ENCODE measurements at regions not wholly inside any gene's neighbourhood (a gene's known extent, or its start where the extent isn't known, plus 50 kb on each side); places are given as distances from the start of the nearest gene placed in this dataset.

DNA sequence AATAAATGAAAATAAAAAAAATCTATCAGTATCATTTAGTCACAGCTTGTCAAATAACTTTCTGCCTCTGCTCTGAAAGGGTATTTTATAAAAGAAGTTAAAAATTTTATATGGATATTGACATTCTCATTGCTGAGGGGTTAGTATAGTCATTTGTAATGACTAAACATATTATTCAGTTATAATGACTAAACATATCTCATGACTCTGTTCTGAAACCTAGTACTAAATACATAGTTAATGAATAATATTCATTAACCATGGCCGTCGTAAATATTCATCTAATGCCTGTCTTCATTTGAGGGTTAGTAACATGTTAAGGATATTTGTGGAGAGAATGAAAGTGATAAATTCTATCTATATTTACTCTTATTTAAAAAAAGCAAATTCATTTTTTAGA is 69.1 kb upstream of the MAP4K3 start:
- H4K91ac ChIP-seq (replicated peaks; ENCODE audit: insufficient read length, low read length) = no peak overlapping the region
- no peak overlapping the region for H2BK20ac ChIP-seq (ENCODE audit: low read length)
- no peak overlapping the region for H2BK120ac ChIP-seq (replicated peaks; ENCODE audit: low read depth, low read length)
- H3K4ac ChIP-seq (replicated peaks; ENCODE audit: insufficient read length, low read depth, low read length) = no peak overlapping the region
- no peaks in the 10 kb centered on the region for H3K36me3 ChIP-seq (ENCODE audit: control insufficient read depth in 2 of 4, insufficient read depth in 4 of 4, low read length in 3 of 4)
- no peaks in the 10 kb centered on the region for H3K79me1 ChIP-seq (ENCODE audit: low read depth, low read length)
- no peak overlapping the region for H3K4me3 ChIP-seq (ENCODE audit: extremely low read depth in 1 of 4, insufficient read depth in 2 of 4, low read depth in 3 of 4, low read length in 4 of 4)
- no peak overlapping the region for H3K23ac ChIP-seq (ENCODE audit: insufficient read length)
- no peak overlapping the region for H2BK5ac ChIP-seq (ENCODE audit: low read depth, low read length)
- FAIRE-seq = no peak
- H2BK12ac ChIP-seq (ENCODE audit: low read depth, low read length) = no peak overlapping the region
- 58% methylated on average over 2 of the region's 2 CpGs; no CpG with 5 or more reads in 1 of the 2 experiments for WGBS, 2 experiments (ENCODE audit: extremely low coverage in 1 of 2, insufficient coverage in 1 of 2, insufficient read length in 1 of 2, insufficient replicate concordance in 2 of 2, low coverage in 1 of 2, low lambda C conversion rate in 2 of 2, missing lambda C conversion rate in 1 of 2)
- H2BK15ac ChIP-seq (ENCODE audit: low read length) = no peak overlapping the region
- H4K8ac ChIP-seq (ENCODE audit: extremely low read depth, insufficient read depth, low read length) = no peak overlapping the region
- no peaks in the 10 kb centered on the region for H4K20me1 ChIP-seq (replicated peaks in 1 of 2; ENCODE audit: control insufficient read depth in 1 of 2, insufficient read depth in 2 of 2, low read length in 2 of 2)
- H3K27ac ChIP-seq (ENCODE audit: low read depth, low read length) = no peak overlapping the region
- no peak overlapping the region for H3K14ac ChIP-seq (ENCODE audit: insufficient read length)
- H3K79me2 ChIP-seq (ENCODE audit: control insufficient read depth in 1 of 2, insufficient read depth in 2 of 2, low read length in 2 of 2) = no peaks in the 10 kb centered on the region
- no peaks in the 10 kb centered on the region for H3K9me3 ChIP-seq (ENCODE audit: insufficient read depth in 2 of 2, low read depth in 1 of 2, low read length in 1 of 2)
- no peaks in the 10 kb centered on the region for H3K27me3 ChIP-seq (replicated peaks in 1 of 4; ENCODE audit: control insufficient read depth in 3 of 4, extremely low read depth in 1 of 4, insufficient read depth in 3 of 4, low read length in 3 of 4)
- H2AK5ac ChIP-seq (ENCODE audit: low read depth, low read length) = no peak overlapping the region
- POLR2A ChIA-PET (ENCODE audit: partially characterized antibody) = no interaction called here
- H3K4me1 ChIP-seq (replicated peaks in 1 of 4; ENCODE audit: control insufficient read depth in 3 of 4, insufficient read depth in 4 of 4, low read length in 3 of 4) = peaks cover 0 to 11% (median 5%) of the 10 kb centered on the region in 4 experiments; a peak in 5 of 7 replicates
- no peak overlapping the region for H3K56ac ChIP-seq (replicated peaks; ENCODE audit: insufficient read length, low read depth, low read length)
- CTCF ChIA-PET (ENCODE audit: partially characterized antibody) = no interaction called here
- H4K5ac ChIP-seq (ENCODE audit: insufficient read length, low read depth, low read length) = no peak overlapping the region
- no peak for DNase-seq (ENCODE audit: low read depth in 1 of 2, low spot score in 2 of 2)
- H3K23me2 ChIP-seq (ENCODE audit: low read depth, low read length) = no peaks in the 10 kb centered on the region
- H3K18ac ChIP-seq (ENCODE audit: extremely low read depth, low read length) = no peak overlapping the region
- H3K9ac ChIP-seq (replicated peaks in 1 of 4; ENCODE audit: extremely low read depth in 1 of 4, low read depth in 3 of 4, low read length in 3 of 4) = no peak overlapping the region
- H3K4me2 ChIP-seq (ENCODE audit: insufficient read depth in 1 of 2, low read depth in 2 of 2, low read length in 2 of 2) = no peak overlapping the region
- no peak overlapping the region for H2AFZ ChIP-seq (ENCODE audit: low read length)
- TF ChIP-seq CBX8 (IDR thresholded peaks at IDR 0.05; ENCODE audit: borderline replicate concordance, low read depth, low read length) (no peak), MAFK (IDR thresholded peaks at IDR 0.05; ENCODE audit: low read depth, low read length) (no peak), GTF2F1 (IDR thresholded peaks at IDR 0.05; ENCODE audit: borderline replicate concordance, low read depth, low read length) (no peak), JUND (IDR thresholded peaks at IDR 0.05; ENCODE audit: low read length) (no peak), SRF (IDR thresholded peaks at IDR 0.05; ENCODE audit: low read depth, low read length) (no peak), POU5F1 (IDR thresholded peaks at IDR 0.05; ENCODE audit: low read depth, low read length) (no peak), TCF12 (IDR thresholded peaks at IDR 0.05; ENCODE audit: low read depth, low read length) (no peak), RNF2 (IDR thresholded peaks at IDR 0.05; ENCODE audit: borderline replicate concordance, low read depth, low read length, missing control alignments, poor library complexity, severe bottlenecking) (no peak), RFX5 (IDR thresholded peaks at IDR 0.05; ENCODE audit: borderline replicate concordance, low read depth, low read length) (no peak), KDM4A (IDR thresholded peaks at IDR 0.05; ENCODE audit: low read depth, low read length, severe bottlenecking) (no peak), NANOG (IDR thresholded peaks at IDR 0.05; ENCODE audit: insufficient read depth, low read depth, low read length, poor library complexity, severe bottlenecking) (no peak), TAF7 (optimal IDR thresholded peaks at IDR 0.05; ENCODE audit: borderline replicate concordance, low read depth, low read length) (no peak)
- TF ChIP-seq, protein P1, sequence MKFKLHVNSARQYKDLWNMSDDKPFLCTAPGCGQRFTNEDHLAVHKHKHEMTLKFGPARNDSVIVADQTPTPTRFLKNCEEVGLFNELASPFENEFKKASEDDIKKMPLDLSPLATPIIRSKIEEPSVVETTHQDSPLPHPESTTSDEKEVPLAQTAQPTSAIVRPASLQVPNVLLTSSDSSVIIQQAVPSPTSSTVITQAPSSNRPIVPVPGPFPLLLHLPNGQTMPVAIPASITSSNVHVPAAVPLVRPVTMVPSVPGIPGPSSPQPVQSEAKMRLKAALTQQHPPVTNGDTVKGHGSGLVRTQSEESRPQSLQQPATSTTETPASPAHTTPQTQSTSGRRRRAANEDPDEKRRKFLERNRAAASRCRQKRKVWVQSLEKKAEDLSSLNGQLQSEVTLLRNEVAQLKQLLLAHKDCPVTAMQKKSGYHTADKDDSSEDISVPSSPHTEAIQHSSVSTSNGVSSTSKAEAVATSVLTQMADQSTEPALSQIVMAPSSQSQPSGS (IDR thresholded peaks at IDR 0.05; ENCODE audit: low read length) = no peak

Data from H1 (cell line).